Neutrophil (primary cell): ENCODE measurements at regions not wholly inside any gene's neighbourhood (a gene's known extent, or its start where the extent isn't known, plus 50 kb on each side); places are given as distances from the start of the nearest gene placed in this dataset.

Experiments
- H3K27ac ChIP-seq: fragments of 200-600 bp; sonication (generic); 2 replicates; pipeline ENCODE4 v1.5.1; 2016; ENCODE audit warnings: mild to moderate bottlenecking, moderate library complexity
- H3K27me3 ChIP-seq: fragments of 200-600 bp; sonication (generic); 2 replicates; pipeline ENCODE4 v1.6.0; 2016; ENCODE audit warnings: mild to moderate bottlenecking
- H3K36me3 ChIP-seq: fragments of 200-600 bp; sonication (generic); 2 replicates; pipeline ENCODE4 v1.5.1; 2017
- H3K4me1 ChIP-seq, 2 experiments: fragments of 200-600 bp in 1 of 2; sonication (generic) in 1 of 2; 1 replicate in 1 of 2; 2 replicates in 1 of 2; pipeline versions ENCODE4 v1.5.1 to v1.6.1; 2013 to 2016; ENCODE audit warnings: low read depth in 1 of 2, low read length in 1 of 2, mild to moderate bottlenecking in 1 of 2, moderate library complexity in 1 of 2; ENCODE audit not compliant: control insufficient read depth in 1 of 2, insufficient read depth in 1 of 2
- H3K4me3 ChIP-seq, 2 experiments: fragments of 200-600 bp in 1 of 2; sonication (generic) in 1 of 2; 1 replicate in 1 of 2; 2 replicates in 1 of 2; pipeline ENCODE4 v1.5.1; 2013 to 2016; ENCODE audit warnings: low read depth in 1 of 2, low read length in 1 of 2, mild to moderate bottlenecking in 1 of 2, moderate library complexity in 1 of 2
- H3K9me3 ChIP-seq: fragments of 200-600 bp; sonication (generic); 2 replicates; pipeline ENCODE4 v1.5.1; 2016
- TF ChIP-seq, protein P1 (sequence below): fragments of 200-600 bp; sonication (generic); IDR thresholded peaks from 2 replicates; pipeline ENCODE4 v1.5.1; 2016; ENCODE audit warnings: antibody characterized with exemption

DNA sequence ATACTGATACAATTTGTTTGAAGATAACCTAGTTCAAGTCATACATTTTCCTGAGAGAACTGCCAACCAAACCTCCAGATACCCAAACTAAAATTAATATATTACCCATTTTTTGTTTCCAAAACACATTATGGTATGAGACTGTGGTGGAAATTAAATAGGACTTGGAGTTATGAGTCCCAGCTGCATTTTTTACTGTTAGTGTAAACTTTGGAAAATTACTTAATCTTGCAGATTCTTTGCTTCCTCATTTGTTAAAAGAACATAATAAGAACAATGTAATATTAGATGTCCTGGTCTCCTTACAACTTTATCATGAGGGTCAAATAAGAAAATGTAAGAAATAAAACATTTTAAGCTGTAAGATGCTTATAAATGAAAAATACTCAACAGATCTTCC, 98.2 kb upstream of the TRIB2 start:
- Histone ChIP-seq H3K4me1 (no peaks in the 10 kb centered on the region), H3K36me3 (no peaks in the 10 kb centered on the region), H3K27me3 (no peaks in the 10 kb centered on the region), H3K27ac (no peak overlapping the region), H3K9me3 (no peaks in the 10 kb centered on the region), H3K4me3 (no peak overlapping the region)
- TF ChIP-seq, protein P1, sequence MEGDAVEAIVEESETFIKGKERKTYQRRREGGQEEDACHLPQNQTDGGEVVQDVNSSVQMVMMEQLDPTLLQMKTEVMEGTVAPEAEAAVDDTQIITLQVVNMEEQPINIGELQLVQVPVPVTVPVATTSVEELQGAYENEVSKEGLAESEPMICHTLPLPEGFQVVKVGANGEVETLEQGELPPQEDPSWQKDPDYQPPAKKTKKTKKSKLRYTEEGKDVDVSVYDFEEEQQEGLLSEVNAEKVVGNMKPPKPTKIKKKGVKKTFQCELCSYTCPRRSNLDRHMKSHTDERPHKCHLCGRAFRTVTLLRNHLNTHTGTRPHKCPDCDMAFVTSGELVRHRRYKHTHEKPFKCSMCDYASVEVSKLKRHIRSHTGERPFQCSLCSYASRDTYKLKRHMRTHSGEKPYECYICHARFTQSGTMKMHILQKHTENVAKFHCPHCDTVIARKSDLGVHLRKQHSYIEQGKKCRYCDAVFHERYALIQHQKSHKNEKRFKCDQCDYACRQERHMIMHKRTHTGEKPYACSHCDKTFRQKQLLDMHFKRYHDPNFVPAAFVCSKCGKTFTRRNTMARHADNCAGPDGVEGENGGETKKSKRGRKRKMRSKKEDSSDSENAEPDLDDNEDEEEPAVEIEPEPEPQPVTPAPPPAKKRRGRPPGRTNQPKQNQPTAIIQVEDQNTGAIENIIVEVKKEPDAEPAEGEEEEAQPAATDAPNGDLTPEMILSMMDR: no peak

DNA sequence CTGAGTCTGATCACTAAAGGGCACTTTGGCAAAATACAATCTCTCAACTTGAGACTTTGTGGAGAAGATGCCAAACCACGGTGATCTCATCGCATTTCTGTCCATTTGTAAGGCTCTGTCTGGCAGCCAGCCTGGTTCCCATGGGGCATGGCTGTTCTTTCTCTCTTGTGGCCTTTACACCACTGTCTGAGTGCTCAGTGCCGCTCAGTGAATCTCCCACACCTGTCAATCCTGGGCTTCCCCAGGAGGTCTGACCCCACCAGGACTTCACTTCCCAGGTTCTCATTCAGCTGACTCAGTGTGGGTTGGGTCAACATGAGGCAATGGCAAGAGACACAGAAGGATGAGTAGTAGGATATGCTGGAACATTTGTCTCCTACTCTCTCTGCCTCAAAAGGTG, 96.8 kb upstream of the TRIB2 start:
- H3K27ac ChIP-seq: no peak overlapping the region
- TF ChIP-seq, protein P1: no peak
- H3K4me1 ChIP-seq: no peaks in the 10 kb centered on the region
- no peaks in the 10 kb centered on the region for H3K27me3 ChIP-seq
- no peak overlapping the region for H3K4me3 ChIP-seq
- H3K36me3 ChIP-seq: no peaks in the 10 kb centered on the region
- no peaks in the 10 kb centered on the region for H3K9me3 ChIP-seq

DNA sequence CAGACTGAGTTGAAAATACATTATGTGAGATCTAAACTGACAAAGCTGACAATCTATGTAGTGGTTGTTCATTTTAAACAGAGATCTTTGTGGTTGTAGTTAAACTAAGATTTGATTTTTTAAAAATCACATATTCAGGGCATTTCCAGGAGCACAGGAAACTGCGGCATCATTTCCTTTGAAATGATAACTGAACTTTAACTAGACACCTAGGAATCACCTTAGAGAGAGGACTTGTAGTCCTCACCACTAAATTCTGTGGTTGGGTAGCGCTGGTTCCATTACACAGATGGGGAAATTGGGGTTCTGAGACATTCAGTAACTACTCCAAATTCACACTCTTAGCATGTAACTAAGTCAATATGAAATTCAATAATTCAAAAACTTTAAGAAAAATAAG, 96.0 kb upstream of the TRIB2 start:
- Histone ChIP-seq H3K9me3 (no peaks in the 10 kb centered on the region), H3K4me1 (no peaks in the 10 kb centered on the region), H3K27me3 (no peaks in the 10 kb centered on the region), H3K4me3 (no peak overlapping the region), H3K36me3 (no peaks in the 10 kb centered on the region), H3K27ac (no peak overlapping the region)
- TF ChIP-seq, protein P1: no peak

DNA sequence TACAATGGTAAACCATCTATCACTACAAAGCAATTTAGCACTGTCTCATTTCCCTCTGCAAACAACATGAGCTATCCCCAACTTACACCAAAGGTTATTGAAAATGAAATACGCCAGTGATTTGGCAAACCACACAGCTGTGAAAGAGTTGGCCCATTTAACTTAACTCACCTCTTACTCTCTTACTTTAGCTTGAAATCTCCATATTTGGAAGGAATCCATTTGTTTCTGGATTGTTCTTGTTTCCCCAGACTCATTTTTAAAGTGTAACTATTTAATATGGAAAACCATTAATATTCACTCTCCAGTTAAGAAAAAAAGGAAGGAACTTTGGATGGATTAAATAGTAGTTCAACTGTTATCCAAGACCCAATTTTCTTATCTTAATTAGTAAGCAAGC, 93.7 kb upstream of the TRIB2 start:
- TF ChIP-seq, protein P1: no peak
- H3K27ac ChIP-seq: no peak overlapping the region

DNA sequence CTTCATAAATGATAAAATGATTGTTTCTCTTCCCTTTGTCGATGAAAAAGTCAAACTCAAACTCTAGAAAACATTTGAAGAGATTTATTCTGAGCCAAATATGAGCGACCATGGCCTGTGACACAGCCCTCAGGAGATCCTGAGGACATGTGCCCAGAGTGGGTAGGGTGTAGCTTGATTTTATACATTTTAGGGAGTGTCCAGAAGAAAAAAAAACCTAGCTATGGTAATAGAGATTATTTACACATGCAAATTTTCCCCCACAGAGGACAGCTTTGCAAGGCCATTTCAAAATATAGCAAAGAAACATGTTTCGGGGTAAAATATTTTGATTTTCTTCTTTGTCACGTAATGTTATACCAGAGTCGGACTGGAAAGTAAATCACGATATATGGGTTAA, 92.4 kb upstream of the TRIB2 start:
- H3K27me3 ChIP-seq: no peaks in the 10 kb centered on the region
- no peak overlapping the region for H3K4me3 ChIP-seq
- no peaks in the 10 kb centered on the region for H3K4me1 ChIP-seq
- H3K9me3 ChIP-seq: no peaks in the 10 kb centered on the region
- no peaks in the 10 kb centered on the region for H3K36me3 ChIP-seq
- TF ChIP-seq, protein P1: no peak
- H3K27ac ChIP-seq: no peak overlapping the region

More for the DNA sequence above, 93.7 kb upstream of the TRIB2 start:
- Histone ChIP-seq H3K4me3 (no peak overlapping the region), H3K4me1 (no peaks in the 10 kb centered on the region), H3K36me3 (no peaks in the 10 kb centered on the region), H3K9me3 (no peaks in the 10 kb centered on the region), H3K27me3 (no peaks in the 10 kb centered on the region)
